ENCODE measurements at regions not wholly inside any gene's neighbourhood (a gene's known extent, or its start where the extent isn't known, plus 50 kb on each side); places are given as distances from the start of the nearest gene placed in this dataset.

GRCh38 chr5:68911840-68912690 is 181.7 kb upstream of the SLC30A5 start:
- no peak for DNase-seq

GRCh38 chr5:68915079-68915478 is 178.7 kb upstream of the SLC30A5 start:
- no peak for DNase-seq

GRCh38 chr5:68918306-68918705 is 175.5 kb upstream of the SLC30A5 start:
- no peak for DNase-seq

GRCh38 chr5:68919988-68920490 is 173.8 kb upstream of the SLC30A5 start:
- no peak for DNase-seq

- no peak for DNase-seq
Observed at GRCh38 chr5:68920888-68921287, 172.9 kb upstream of the SLC30A5 start.

- no peak for DNase-seq
Observed at GRCh38 chr5:68922172-68922987, 171.4 kb upstream of the SLC30A5 start.

- DNase-seq: no peak
Observed at GRCh38 chr5:68924481-68925145, 169.2 kb upstream of the SLC30A5 start.

- DNase-seq: no peak
Observed at GRCh38 chr5:68928617-68929302, 165.1 kb upstream of the SLC30A5 start.

GRCh38 chr5:68930139-68930538 is 163.7 kb upstream of the SLC30A5 start:
- no peak for DNase-seq

- DNase-seq: no peak
Observed at GRCh38 chr5:68932830-68933434, 160.9 kb upstream of the SLC30A5 start.

GRCh38 chr5:68942169-68942568 is 151.6 kb upstream of the SLC30A5 start:
- no peak for DNase-seq

GRCh38 chr5:68946728-68947127 is 147.1 kb upstream of the SLC30A5 start:
- no peak for DNase-seq

GRCh38 chr5:68947986-68948385 is 145.8 kb upstream of the SLC30A5 start:
- no peak for DNase-seq

GRCh38 chr5:68949256-68949655 is 144.6 kb upstream of the SLC30A5 start:
- DNase-seq: no peak

- no peak for DNase-seq
Observed at GRCh38 chr5:68949711-68950110, 144.1 kb upstream of the SLC30A5 start.

- peak; percentile 26 for DNase-seq
Observed at GRCh38 chr5:68950125-68950524, 143.7 kb upstream of the SLC30A5 start.

GRCh38 chr5:68950930-68951329 is 142.9 kb upstream of the SLC30A5 start:
- DNase-seq: no peak

GRCh38 chr5:68953231-68953874 is 140.5 kb upstream of the SLC30A5 start:
- DNase-seq: no peak

- no peak for DNase-seq
Observed at GRCh38 chr5:68953875-68954617, 139.8 kb upstream of the SLC30A5 start.

- DNase-seq: no peak
Observed at GRCh38 chr5:68954618-68954910, 139.2 kb upstream of the SLC30A5 start.

- no peak for DNase-seq
Observed at GRCh38 chr5:68957591-68957990, 136.2 kb upstream of the SLC30A5 start.

Data from DMS 273 treated with DMSO at 0.1 percent for 48 hours (cell line).